Endothelial cell of umbilical vein (primary cell): ENCODE measurements at regions not wholly inside any gene's neighbourhood (a gene's known extent, or its start where the extent isn't known, plus 50 kb on each side); places are given as distances from the start of the nearest gene placed in this dataset.

Experiments
- BruUV-seq: library from RNA; stranded (reverse); fragments of 400-500 nt; replicated peaks from 2 replicates; lab custom pipeline; 2021; lab: Mats Ljungman, UMichigan
- CTCF ChIA-PET: fragments of 300-600, 350-600 bp; sonication (Branson Sonifier 250); formaldehyde crosslinking; loops from one replicate; lab custom pipeline; 2021; ENCODE audit warnings: antibody characterized with exemption, inconsistent platforms; lab: Charles Lee
- POLR2A ChIA-PET: fragments of 300-600, 350-600 bp; sonication (Branson Sonifier 250); formaldehyde crosslinking; loops from one replicate; lab custom pipeline; 2021; ENCODE audit warnings: antibody characterized with exemption, inconsistent platforms; lab: Charles Lee
- DNase-seq: peaks from one replicate; pipeline ENCODE4 v3.0.0-alpha.2; 2011; ENCODE audit warnings: low read depth, low spot score
- FAIRE-seq: peaks from 2 replicates; lab custom pipeline; 2011; peaks lifted over from hg19 to GRCh38; lab: Jason Lieb, UNC
- H2AFZ ChIP-seq: 2 replicates; pipeline ENCODE4 v1.6.0; 2012; ENCODE audit warnings: low read depth, low read length, control low read depth, inconsistent platforms
- H3K27ac ChIP-seq: 2 replicates; pipeline ENCODE4 v1.5.1; 2011; ENCODE audit warnings: low read depth, mild to moderate bottlenecking, control low read depth, low read length, moderate library complexity; ENCODE audit not compliant: insufficient read depth
- H3K27me3 ChIP-seq, 2 experiments: 2 replicates each; pipeline versions ENCODE4 v1.6.0 to v1.6.1; 2011; ENCODE audit warnings: low read length in 2 of 2, mixed read lengths in 1 of 2; ENCODE audit not compliant: control insufficient read depth in 2 of 2, insufficient read depth in 2 of 2
- H3K36me3 ChIP-seq, 2 experiments: 2 replicates in 1 of 2; 3 replicates in 1 of 2; pipeline ENCODE4 v1.5.1; 2011; ENCODE audit warnings: low read length in 2 of 2, mild to moderate bottlenecking in 1 of 2, moderate library complexity in 1 of 2; ENCODE audit not compliant: control insufficient read depth in 2 of 2, insufficient read depth in 2 of 2; ENCODE audit errors: extremely low read depth in 1 of 2
- H3K4me1 ChIP-seq: 3 replicates; pipeline ENCODE4 v1.5.1; 2011; ENCODE audit warnings: mild to moderate bottlenecking, low read length; ENCODE audit not compliant: control insufficient read depth, insufficient read depth; ENCODE audit errors: extremely low read depth
- H3K4me2 ChIP-seq: 2 replicates; pipeline ENCODE4 v1.6.1; 2011; ENCODE audit warnings: low read length, control low read depth, mixed read lengths; ENCODE audit not compliant: insufficient read depth
- H3K4me3 ChIP-seq, 3 experiments: fragments of 200-600 bp in 1 of 3; sonication (generic), shearing (Covaris generic) in 1 of 3; replicated peaks in 1 of 3; 2 replicates each; pipeline ENCODE4 v1.5.1; 2011 to 2016; ENCODE audit warnings: control low read depth in 3 of 3, low read length in 3 of 3, mild to moderate bottlenecking in 2 of 3, inconsistent platforms in 1 of 3, low read depth in 1 of 3, moderate library complexity in 1 of 3; ENCODE audit not compliant: insufficient read depth in 1 of 3
- H3K79me2 ChIP-seq: 2 replicates; pipeline ENCODE4 v1.6.0; 2012; ENCODE audit warnings: low read length, inconsistent platforms; ENCODE audit not compliant: control insufficient read depth, insufficient read depth
- H3K9ac ChIP-seq: replicated peaks from 2 replicates; pipeline ENCODE3; 2011; ENCODE audit warnings: low read length, control low read depth; ENCODE audit not compliant: insufficient read depth; ENCODE audit errors: extremely low read depth
- H3K9me1 ChIP-seq: replicated peaks from 3 replicates; pipeline ENCODE4 v1.6.0; 2011; ENCODE audit warnings: mild to moderate bottlenecking, low read length; ENCODE audit not compliant: control insufficient read depth, insufficient read depth; ENCODE audit errors: extremely low read depth
- H3K9me3 ChIP-seq: replicated peaks from 2 replicates; pipeline ENCODE4 v1.5.1; 2012; ENCODE audit warnings: low read length, inconsistent platforms; ENCODE audit not compliant: control insufficient read depth, insufficient read depth
- H4K20me1 ChIP-seq: replicated peaks from 2 replicates; pipeline ENCODE3; 2011; ENCODE audit warnings: mild to moderate bottlenecking, low read length; ENCODE audit not compliant: control insufficient read depth, insufficient read depth; ENCODE audit errors: extremely low read depth
- EZH2 ChIP-seq: IDR thresholded peaks from 2 replicates; pipeline ENCODE4 v1.6.1; 2012; ENCODE audit warnings: borderline replicate concordance, low read depth, mild to moderate bottlenecking, moderate library complexity, low read length, inconsistent platforms; ENCODE audit not compliant: severe bottlenecking
- FOS ChIP-seq: IDR thresholded peaks from 2 replicates; pipeline ENCODE4 v1.6.1; 2011; ENCODE audit warnings: mild to moderate bottlenecking, low read length, moderate library complexity, borderline replicate concordance; ENCODE audit not compliant: insufficient read depth
- GATA2 ChIP-seq: IDR thresholded peaks from 2 replicates; pipeline ENCODE4 v1.7.0; 2011; ENCODE audit warnings: low read depth, mild to moderate bottlenecking, moderate library complexity, mixed read lengths, low read length; ENCODE audit not compliant: insufficient read length, insufficient read depth
- JUN ChIP-seq: IDR thresholded peaks from 2 replicates; pipeline ENCODE4 v1.6.1; 2011; ENCODE audit warnings: borderline replicate concordance, low read depth; ENCODE audit not compliant: insufficient read length, insufficient read depth
- MYC ChIP-seq: IDR thresholded peaks from one replicate; pipeline ENCODE4 v1.6.1; 2011; ENCODE audit warnings: mild to moderate bottlenecking, low read depth, low read length
- POLR2A ChIP-seq: IDR thresholded peaks from 2 replicates; pipeline ENCODE4 v1.6.1; 2012; ENCODE audit warnings: low read depth, mild to moderate bottlenecking, control low read depth, low read length
- POLR2AphosphoS5 ChIP-seq: IDR thresholded peaks from 2 replicates; pipeline ENCODE4 v1.6.1; 2012; ENCODE audit warnings: low read depth, mild to moderate bottlenecking, control low read depth, low read length, moderate library complexity; ENCODE audit not compliant: insufficient read depth
- dilution Hi-C: fragments of 300-500 bp; cut with MboI; formaldehyde crosslinking; loops from one replicate; pipeline ENCODE4 v1.15.0; 2019; ENCODE audit warnings: low sequenced_read_pairs; ENCODE audit not compliant: extremely low pct_ligation_motif_present
- intact Hi-C: fragments of 100-400 bp; cut with micrococcal nuclease; formaldehyde crosslinking; loops from one replicate; pipeline ENCODE4 v1.10.0; 2022
- TF ChIP-seq, protein P1 (sequence below): IDR thresholded peaks from 2 replicates; pipeline ENCODE4 v1.6.1; 2011; ENCODE audit not compliant: insufficient read depth, insufficient read length
- TF ChIP-seq, protein P2 (sequence below), 2 donors: IDR thresholded peaks; 1 replicate in 1 of 2; 2 replicates in 1 of 2; pipeline ENCODE4 v1.5.1; 2011; ENCODE audit warnings: low read length in 2 of 2, mild to moderate bottlenecking in 2 of 2, moderate library complexity in 2 of 2, control low read depth in 1 of 2, inconsistent platforms in 1 of 2, low read depth in 1 of 2; ENCODE audit not compliant: insufficient read depth in 1 of 2; ENCODE audit errors: extremely low read depth in 1 of 2

DNA sequence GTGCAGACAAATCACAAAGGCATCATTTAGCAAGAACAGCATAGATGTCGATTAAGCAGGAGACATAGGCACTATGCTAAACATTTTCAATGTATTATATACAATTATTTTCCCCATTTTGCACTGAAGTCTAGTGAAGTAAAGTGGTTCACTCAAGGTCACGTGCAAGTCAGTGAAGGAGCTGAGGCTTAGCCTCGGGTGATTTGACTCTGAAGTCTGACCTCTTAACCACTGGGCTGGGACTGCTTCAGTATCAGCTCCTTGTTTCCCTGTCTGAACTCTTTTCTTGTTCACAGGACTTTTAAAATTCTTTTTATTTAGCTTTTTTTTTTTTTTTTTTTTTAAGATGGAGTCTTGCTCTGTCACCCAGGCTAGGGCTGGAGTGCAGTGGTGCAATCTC lies 262.7 kb downstream of the DRD1 start:
- H3K9me3 ChIP-seq: peaks cover 10% of the 10 kb centered on the region
- ChIA-PET POLR2A (no interaction called here), CTCF (interaction anchor here (0.6 kb wide), 1 partner anchor 1004 kb away, joined by 3 read pairs; no protein-coding TSS in a partner anchor)
- H3K79me2 ChIP-seq: no peaks in the 10 kb centered on the region
- no peaks in the 10 kb centered on the region for H3K4me1 ChIP-seq
- BruUV-seq: no TSS peak
- dilution Hi-C loops (no loop called here), intact Hi-C loops (no loop called here)
- H3K9ac ChIP-seq: no peak overlapping the region
- no peak for FAIRE-seq
- TF ChIP-seq FOS (no peak), JUN (no peak), POLR2AphosphoS5 (no peak), EZH2 (no peak), GATA2 (no peak), MYC (no peak), POLR2A (no peak)
- TF ChIP-seq, protein P1, sequence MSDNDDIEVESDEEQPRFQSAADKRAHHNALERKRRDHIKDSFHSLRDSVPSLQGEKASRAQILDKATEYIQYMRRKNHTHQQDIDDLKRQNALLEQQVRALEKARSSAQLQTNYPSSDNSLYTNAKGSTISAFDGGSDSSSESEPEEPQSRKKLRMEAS: no peak
- TF ChIP-seq, protein P2, sequence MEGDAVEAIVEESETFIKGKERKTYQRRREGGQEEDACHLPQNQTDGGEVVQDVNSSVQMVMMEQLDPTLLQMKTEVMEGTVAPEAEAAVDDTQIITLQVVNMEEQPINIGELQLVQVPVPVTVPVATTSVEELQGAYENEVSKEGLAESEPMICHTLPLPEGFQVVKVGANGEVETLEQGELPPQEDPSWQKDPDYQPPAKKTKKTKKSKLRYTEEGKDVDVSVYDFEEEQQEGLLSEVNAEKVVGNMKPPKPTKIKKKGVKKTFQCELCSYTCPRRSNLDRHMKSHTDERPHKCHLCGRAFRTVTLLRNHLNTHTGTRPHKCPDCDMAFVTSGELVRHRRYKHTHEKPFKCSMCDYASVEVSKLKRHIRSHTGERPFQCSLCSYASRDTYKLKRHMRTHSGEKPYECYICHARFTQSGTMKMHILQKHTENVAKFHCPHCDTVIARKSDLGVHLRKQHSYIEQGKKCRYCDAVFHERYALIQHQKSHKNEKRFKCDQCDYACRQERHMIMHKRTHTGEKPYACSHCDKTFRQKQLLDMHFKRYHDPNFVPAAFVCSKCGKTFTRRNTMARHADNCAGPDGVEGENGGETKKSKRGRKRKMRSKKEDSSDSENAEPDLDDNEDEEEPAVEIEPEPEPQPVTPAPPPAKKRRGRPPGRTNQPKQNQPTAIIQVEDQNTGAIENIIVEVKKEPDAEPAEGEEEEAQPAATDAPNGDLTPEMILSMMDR (IDR thresholded peaks at IDR 0.05; ENCODE audit: extremely low read depth in 1 of 2, insufficient read depth in 1 of 2, low read depth in 1 of 2, low read length in 2 of 2): no peak
- DNase-seq: no peak
- H4K20me1 ChIP-seq: no peaks in the 10 kb centered on the region
- no peak overlapping the region for H3K4me2 ChIP-seq
- H3K4me3 ChIP-seq: no peak overlapping the region
- no peaks in the 10 kb centered on the region for H3K36me3 ChIP-seq
- no peak overlapping the region for H3K27ac ChIP-seq
- no peaks in the 10 kb centered on the region for H3K9me1 ChIP-seq
- no peak overlapping the region for H2AFZ ChIP-seq
- no peaks in the 10 kb centered on the region for H3K27me3 ChIP-seq
